ENCODE measurements at regions not wholly inside any gene's neighbourhood (a gene's known extent, or its start where the extent isn't known, plus 50 kb on each side); places are given as distances from the start of the nearest gene placed in this dataset.
"Not testable (repeated sequence)": the region's sequence is repeated elsewhere in the genome, so short reads cannot be mapped to it uniquely, and the experiment has no call there.

GRCh38 chr4:9604893-9605190 lies 160.6 kb downstream of the DEFB131A start:
- ATAC-seq: not testable (repeated sequence)

- no peak for ATAC-seq
Measured at GRCh38 chr4:9608300-9608699, 164.1 kb downstream of the DEFB131A start.

- ATAC-seq: not testable (repeated sequence)
Measured at GRCh38 chr4:9610321-9610720, 166.1 kb downstream of the DEFB131A start.

GRCh38 chr4:9611101-9611500 lies 166.9 kb downstream of the DEFB131A start:
- no peak for ATAC-seq

GRCh38 chr4:9636411-9636810 lies 145.0 kb upstream of the DRD5 start:
- ATAC-seq: not testable (repeated sequence)

- ATAC-seq: not testable (repeated sequence)
Measured at GRCh38 chr4:9659678-9660077, 121.8 kb upstream of the DRD5 start.

GRCh38 chr4:9660955-9661354 lies 120.5 kb upstream of the DRD5 start:
- not testable (repeated sequence) for ATAC-seq

GRCh38 chr4:9670725-9671124 lies 110.7 kb upstream of the DRD5 start:
- not testable (repeated sequence) for ATAC-seq

- ATAC-seq: not testable (repeated sequence)
Measured at GRCh38 chr4:9677357-9677756, 104.1 kb upstream of the DRD5 start.

- no peak for ATAC-seq
Measured at GRCh38 chr4:9679704-9680478, 101.5 kb upstream of the DRD5 start.

GRCh38 chr4:9683174-9683573 lies 98.3 kb upstream of the DRD5 start:
- ATAC-seq: not testable (repeated sequence)

GRCh38 chr4:9685016-9685415 lies 96.4 kb upstream of the DRD5 start:
- ATAC-seq: not testable (repeated sequence)

GRCh38 chr4:9685692-9686091 lies 95.7 kb upstream of the DRD5 start:
- ATAC-seq: no peak

GRCh38 chr4:9690636-9691237 lies 90.7 kb upstream of the DRD5 start:
- not testable (repeated sequence) for ATAC-seq

GRCh38 chr4:9691238-9692065 lies 90.0 kb upstream of the DRD5 start:
- peak; percentile 99 for ATAC-seq

GRCh38 chr4:9692791-9693491 lies 88.5 kb upstream of the DRD5 start:
- not testable (repeated sequence) for ATAC-seq

- not testable (repeated sequence) for ATAC-seq
Measured at GRCh38 chr4:9694403-9694802, 87.0 kb upstream of the DRD5 start.

GRCh38 chr4:9695994-9696393 lies 85.4 kb upstream of the DRD5 start:
- not testable (repeated sequence) for ATAC-seq

- not testable (repeated sequence) for ATAC-seq
Measured at GRCh38 chr4:9696561-9696960, 84.9 kb upstream of the DRD5 start.

GRCh38 chr4:9702019-9702418 lies 79.4 kb upstream of the DRD5 start:
- not testable (repeated sequence) for ATAC-seq

GRCh38 chr4:9702696-9703095 lies 78.7 kb upstream of the DRD5 start:
- not testable (repeated sequence) for ATAC-seq

GRCh38 chr4:9703391-9703790 lies 78.0 kb upstream of the DRD5 start:
- no peak for ATAC-seq

- not testable (repeated sequence) for ATAC-seq
Measured at GRCh38 chr4:9704126-9704525, 77.3 kb upstream of the DRD5 start.
